Type B pancreatic cell (in vitro differentiated cells): ENCODE measurements at regions not wholly inside any gene's neighbourhood (a gene's known extent, or its start where the extent isn't known, plus 50 kb on each side); places are given as distances from the start of the nearest gene placed in this dataset.

Experiments used
- DNase-seq: peaks from one replicate; pipeline ENCODE4 v3.0.0; 2021; ENCODE audit warnings: mixed read lengths; ENCODE audit not compliant: unreplicated experiment; ENCODE audit errors: extremely low spot score
- H3K27ac Mint-ChIP-seq: 2 replicates; pipeline ENCODE4 v1.8.0; 2021; ENCODE audit warnings: mild to moderate bottlenecking, mixed read lengths
- H3K27me3 Mint-ChIP-seq: 2 replicates; pipeline ENCODE4 v1.8.0; 2021; ENCODE audit warnings: mixed read lengths
- H3K36me3 Mint-ChIP-seq: 2 replicates; pipeline ENCODE4 v1.8.0; 2021; ENCODE audit warnings: mixed read lengths
- H3K4me1 Mint-ChIP-seq: one replicate; pipeline ENCODE4 v1.8.0; 2021; ENCODE audit warnings: mixed read lengths; ENCODE audit not compliant: unreplicated experiment
- H3K4me3 Mint-ChIP-seq: 2 replicates; pipeline ENCODE4 v1.8.0; 2021; ENCODE audit warnings: mild to moderate bottlenecking, mixed read lengths
- H3K9me3 Mint-ChIP-seq: 2 replicates; pipeline ENCODE4 v1.8.0; 2021; ENCODE audit warnings: mixed read lengths
- CTCF ChIP-seq: fragments of 200-600 bp; sonication (generic); conservative IDR thresholded peaks from 2 replicates; pipeline ENCODE4 v1.5.0; 2021; ENCODE audit warnings: antibody characterized with exemption, mild to moderate bottlenecking

- Mint-ChIP-seq H3K27ac (no peak overlapping the region), H3K9me3 (no peaks in the 10 kb centered on the region), H3K4me3 (no peak overlapping the region), H3K36me3 (no peaks in the 10 kb centered on the region), H3K27me3 (no peaks in the 10 kb centered on the region), H3K4me1 (no peaks in the 10 kb centered on the region)
- TF ChIP-seq CTCF: no peak
- no peak for DNase-seq
These were observed 297.6 kb upstream of the ADGRL4 start for GRCh38 chr1:79304131-79304530.

- Mint-ChIP-seq H3K27ac (no peak overlapping the region), H3K36me3 (no peaks in the 10 kb centered on the region), H3K9me3 (no peaks in the 10 kb centered on the region), H3K4me1 (no peaks in the 10 kb centered on the region), H3K27me3 (no peaks in the 10 kb centered on the region), H3K4me3 (no peak overlapping the region)
- no peak for DNase-seq
- no peak for TF ChIP-seq CTCF
These were observed 296.5 kb upstream of the ADGRL4 start for GRCh38 chr1:79303040-79303439.

GRCh38 chr1:79302380-79302930 lies 295.9 kb upstream of the ADGRL4 start:
- DNase-seq: no peak
- Mint-ChIP-seq H3K4me3 (no peak overlapping the region), H3K4me1 (no peaks in the 10 kb centered on the region), H3K27me3 (no peaks in the 10 kb centered on the region), H3K36me3 (no peaks in the 10 kb centered on the region), H3K27ac (no peak overlapping the region), H3K9me3 (no peaks in the 10 kb centered on the region)
- TF ChIP-seq CTCF: no peak

GRCh38 chr1:79295967-79296366 lies 289.4 kb upstream of the ADGRL4 start:
- Mint-ChIP-seq H3K27ac (no peak overlapping the region), H3K27me3 (no peaks in the 10 kb centered on the region), H3K4me3 (no peak overlapping the region), H3K36me3 (no peaks in the 10 kb centered on the region), H3K9me3 (no peaks in the 10 kb centered on the region), H3K4me1 (no peaks in the 10 kb centered on the region)
- no peak for DNase-seq
- no peak for TF ChIP-seq CTCF

GRCh38 chr1:79293611-79294010 lies 287.1 kb upstream of the ADGRL4 start:
- no peak for DNase-seq
- H3K27me3 Mint-ChIP-seq: no peaks in the 10 kb centered on the region
- no peaks in the 10 kb centered on the region for H3K9me3 Mint-ChIP-seq
- no peaks in the 10 kb centered on the region for H3K36me3 Mint-ChIP-seq
- no peaks in the 10 kb centered on the region for H3K4me1 Mint-ChIP-seq
- H3K27ac Mint-ChIP-seq: no peak overlapping the region
- TF ChIP-seq CTCF: no peak
- no peak overlapping the region for H3K4me3 Mint-ChIP-seq

GRCh38 chr1:79290927-79291474 lies 284.5 kb upstream of the ADGRL4 start:
- TF ChIP-seq CTCF: no peak
- Mint-ChIP-seq H3K27ac (no peak overlapping the region), H3K4me3 (no peak overlapping the region), H3K27me3 (no peaks in the 10 kb centered on the region), H3K36me3 (no peaks in the 10 kb centered on the region), H3K4me1 (no peaks in the 10 kb centered on the region), H3K9me3 (peaks cover 6% of the 10 kb centered on the region)
- DNase-seq: no peak
